Mucosa of stomach (tissue), 1 donor: ENCODE measurements at regions not wholly inside any gene's neighbourhood (a gene's known extent, or its start where the extent isn't known, plus 50 kb on each side); places are given as distances from the start of the nearest gene placed in this dataset.

Source experiments
- H3K27me3 ChIP-seq: one replicate; pipeline ENCODE4 v1.7.0; 2013; ENCODE audit warnings: mild to moderate bottlenecking, low read length; ENCODE audit not compliant: control insufficient read depth, insufficient read depth
- H3K36me3 ChIP-seq: one replicate; pipeline ENCODE4 v1.7.0; 2013; ENCODE audit warnings: low read length; ENCODE audit not compliant: control insufficient read depth, insufficient read depth
- H3K4me1 ChIP-seq: one replicate; pipeline ENCODE4 v1.7.0; 2013; ENCODE audit warnings: mild to moderate bottlenecking, low read length; ENCODE audit not compliant: control insufficient read depth, insufficient read depth
- H3K4me3 ChIP-seq: one replicate; pipeline ENCODE4 v1.7.0; 2013; ENCODE audit warnings: low read length
- H3K9ac ChIP-seq: one replicate; pipeline ENCODE4 v1.7.0; 2013; ENCODE audit warnings: mild to moderate bottlenecking, low read length, moderate library complexity
- H3K9me3 ChIP-seq: one replicate; pipeline ENCODE4 v1.7.0; 2013; ENCODE audit warnings: mild to moderate bottlenecking, low read length, moderate library complexity; ENCODE audit not compliant: control insufficient read depth
- donor health status: Pancreatic carcinoma.

GRCh38 chr4:38255572-38255971 lies 295.4 kb downstream of the PTTG2 start:
- Histone ChIP-seq H3K4me3 (no peak overlapping the region), H3K27me3 (no peaks in the 10 kb centered on the region), H3K4me1 (no peaks in the 10 kb centered on the region), H3K36me3 (no peaks in the 10 kb centered on the region), H3K9me3 (peaks cover 7% of the 10 kb centered on the region), H3K9ac (no peak overlapping the region)

- Histone ChIP-seq H3K36me3 (no peaks in the 10 kb centered on the region), H3K9ac (no peak overlapping the region), H3K4me3 (no peak overlapping the region), H3K9me3 (no peaks in the 10 kb centered on the region), H3K4me1 (no peaks in the 10 kb centered on the region), H3K27me3 (no peaks in the 10 kb centered on the region)
Observed at GRCh38 chr4:38266616-38267015, 306.4 kb downstream of the PTTG2 start.

- Histone ChIP-seq H3K4me3 (no peak overlapping the region), H3K9ac (no peak overlapping the region), H3K9me3 (no peaks in the 10 kb centered on the region), H3K4me1 (no peaks in the 10 kb centered on the region), H3K27me3 (no peaks in the 10 kb centered on the region), H3K36me3 (no peaks in the 10 kb centered on the region)
Observed at GRCh38 chr4:38268108-38268820, 308.1 kb downstream of the PTTG2 start.

- Histone ChIP-seq H3K36me3 (no peaks in the 10 kb centered on the region), H3K9me3 (no peaks in the 10 kb centered on the region), H3K4me3 (no peak overlapping the region), H3K27me3 (no peaks in the 10 kb centered on the region), H3K9ac (no peak overlapping the region), H3K4me1 (no peaks in the 10 kb centered on the region)
Observed at GRCh38 chr4:38268837-38269236, 308.6 kb downstream of the PTTG2 start.

- Histone ChIP-seq H3K4me3 (no peak overlapping the region), H3K4me1 (peaks cover 14% of the 10 kb centered on the region), H3K9me3 (no peaks in the 10 kb centered on the region), H3K36me3 (no peaks in the 10 kb centered on the region), H3K9ac (no peak overlapping the region), H3K27me3 (no peaks in the 10 kb centered on the region)
Observed at GRCh38 chr4:38273407-38273806, 313.2 kb downstream of the PTTG2 start.

- Histone ChIP-seq H3K4me3 (no peak overlapping the region), H3K9ac (no peak overlapping the region), H3K36me3 (no peaks in the 10 kb centered on the region), H3K27me3 (no peaks in the 10 kb centered on the region), H3K4me1 (peaks cover 26% of the 10 kb centered on the region), H3K9me3 (no peaks in the 10 kb centered on the region)
Observed at GRCh38 chr4:38275331-38276100, 315.3 kb downstream of the PTTG2 start.

GRCh38 chr4:38278255-38278654 lies 318.1 kb downstream of the PTTG2 start:
- Histone ChIP-seq H3K4me3 (no peak overlapping the region), H3K9me3 (no peaks in the 10 kb centered on the region), H3K36me3 (no peaks in the 10 kb centered on the region), H3K27me3 (no peaks in the 10 kb centered on the region), H3K9ac (no peak overlapping the region), H3K4me1 (peaks cover 42% of the 10 kb centered on the region)

- peaks cover 42% of the 10 kb centered on the region for H3K4me1 ChIP-seq
- no peaks in the 10 kb centered on the region for H3K27me3 ChIP-seq
- H3K9ac ChIP-seq, result peak overlapping the region; percentile 19
- no peaks in the 10 kb centered on the region for H3K36me3 ChIP-seq
- no peak overlapping the region for H3K4me3 ChIP-seq
- no peaks in the 10 kb centered on the region for H3K9me3 ChIP-seq
Observed at GRCh38 chr4:38279077-38279476, 318.9 kb downstream of the PTTG2 start.

- H3K4me3 ChIP-seq, result no peak overlapping the region
- H3K4me1 ChIP-seq, result peaks cover 42% of the 10 kb centered on the region
- H3K9ac ChIP-seq, result peak overlapping the region; percentile 20
- H3K36me3 ChIP-seq, result no peaks in the 10 kb centered on the region
- no peaks in the 10 kb centered on the region for H3K9me3 ChIP-seq
- no peaks in the 10 kb centered on the region for H3K27me3 ChIP-seq
Observed at GRCh38 chr4:38279650-38280322, 319.6 kb downstream of the PTTG2 start.

- Histone ChIP-seq H3K4me1 (peaks cover 40% of the 10 kb centered on the region), H3K9me3 (no peaks in the 10 kb centered on the region), H3K27me3 (no peaks in the 10 kb centered on the region), H3K9ac (peak overlapping the region; percentile 20), H3K36me3 (no peaks in the 10 kb centered on the region), H3K4me3 (no peak overlapping the region)
Observed at GRCh38 chr4:38280323-38280706, 320.1 kb downstream of the PTTG2 start.

GRCh38 chr4:38281371-38282071 lies 321.3 kb downstream of the PTTG2 start:
- no peaks in the 10 kb centered on the region for H3K27me3 ChIP-seq
- H3K9ac ChIP-seq, result no peak overlapping the region
- no peaks in the 10 kb centered on the region for H3K9me3 ChIP-seq
- H3K4me3 ChIP-seq, result no peak overlapping the region
- H3K36me3 ChIP-seq, result no peaks in the 10 kb centered on the region
- H3K4me1 ChIP-seq, result peaks cover 28% of the 10 kb centered on the region

GRCh38 chr4:38283724-38284123 lies 323.5 kb downstream of the PTTG2 start:
- H3K27me3 ChIP-seq, result no peaks in the 10 kb centered on the region
- H3K4me3 ChIP-seq, result no peak overlapping the region
- H3K4me1 ChIP-seq, result peaks cover 28% of the 10 kb centered on the region
- no peaks in the 10 kb centered on the region for H3K36me3 ChIP-seq
- H3K9me3 ChIP-seq, result no peaks in the 10 kb centered on the region
- no peak overlapping the region for H3K9ac ChIP-seq
